ENCODE measurements at regions not wholly inside any gene's neighbourhood (a gene's known extent, or its start where the extent isn't known, plus 50 kb on each side); places are given as distances from the start of the nearest gene placed in this dataset.

DNA sequence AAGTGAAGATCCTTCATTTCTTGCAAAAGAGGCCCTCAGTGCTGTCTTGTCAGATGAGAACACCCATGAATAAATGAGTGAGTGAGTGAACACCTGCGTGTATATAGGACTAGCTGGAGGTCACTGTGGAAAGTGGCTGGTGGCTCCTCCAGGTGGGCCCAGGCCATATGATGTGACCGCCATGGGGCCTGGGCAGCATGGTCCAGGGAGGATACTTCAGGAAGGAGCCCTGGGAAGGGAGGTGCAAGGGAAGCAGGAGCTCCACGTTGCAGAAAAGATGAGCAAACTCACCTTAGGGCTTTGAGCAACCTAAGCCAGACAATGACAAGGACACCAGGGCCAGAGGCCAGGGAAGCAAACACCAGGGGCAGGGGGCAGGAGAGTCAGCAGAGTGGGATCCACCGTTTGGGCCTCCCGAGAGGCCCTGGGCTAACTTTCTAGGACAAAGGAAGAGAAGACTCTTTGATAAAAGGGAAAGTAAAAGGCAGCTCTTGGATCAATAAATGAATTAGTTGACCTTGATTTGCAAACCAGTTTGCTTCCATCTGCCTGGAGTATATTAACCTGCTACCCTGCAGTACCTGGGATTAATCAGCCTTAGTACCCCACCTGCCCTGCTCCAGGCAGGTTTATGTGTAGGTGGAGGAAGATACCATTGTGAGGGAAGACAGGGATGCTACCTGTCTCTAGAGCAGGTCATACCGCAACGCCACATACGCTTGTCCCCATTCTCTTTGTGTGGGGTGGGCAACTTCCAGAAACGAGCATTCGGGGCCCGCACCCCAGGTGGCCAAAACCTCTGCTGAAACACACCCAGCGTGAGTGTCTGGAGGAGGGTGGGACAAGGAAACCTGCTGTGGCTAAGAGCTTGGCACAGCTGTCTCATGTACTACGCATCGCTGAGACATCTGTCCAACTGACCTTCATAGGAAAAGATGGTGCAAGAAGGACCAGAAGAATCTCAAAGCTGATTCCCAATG lies 51.4 kb upstream of the OLFM1 start:
- H3K27ac ChIP-seq (ENCODE audit: low read depth): no peak overlapping the region
- no peaks in the 10 kb centered on the region for H3K36me3 ChIP-seq (ENCODE audit: insufficient read depth)
- no peak for DNase-seq (ENCODE audit: extremely low spot score)
- no peaks in the 10 kb centered on the region for H3K4me1 ChIP-seq (ENCODE audit: insufficient read depth)
- 87% methylated on average over 14 of the region's 14 CpGs for WGBS
- H3K4me3 ChIP-seq (ENCODE audit: low read depth, low read length): no peak overlapping the region

DNA sequence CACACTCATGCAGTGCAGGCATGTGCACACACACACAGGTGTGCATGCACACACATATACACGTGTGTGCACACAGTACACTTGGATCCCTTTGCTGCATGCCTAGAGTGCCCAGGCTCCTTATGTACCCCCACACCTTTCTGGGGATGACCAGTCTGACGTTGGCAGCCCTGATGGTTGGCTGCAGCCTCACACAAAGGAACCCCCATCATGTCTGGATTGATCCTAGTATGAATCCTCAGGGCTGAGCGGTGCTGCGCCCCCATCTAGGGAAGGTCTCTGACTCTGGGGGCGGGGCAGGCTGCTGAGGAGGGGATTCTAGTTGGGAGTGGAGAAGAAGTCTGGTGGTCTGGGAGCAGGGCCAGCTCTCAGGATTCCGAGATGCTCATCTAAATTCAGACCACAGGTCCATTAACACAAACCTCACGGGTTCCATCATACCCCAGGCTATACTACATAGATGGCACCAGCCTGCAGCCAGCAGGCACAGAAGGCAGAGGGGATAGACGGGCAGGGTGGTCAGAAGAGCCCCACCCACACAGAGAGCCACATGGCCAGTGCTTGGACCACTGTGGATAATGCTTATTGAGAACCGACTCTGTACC lies 50.5 kb upstream of the OLFM1 start:
- Histone ChIP-seq H3K4me3 (ENCODE audit: low read depth, low read length) (no peak overlapping the region), H3K36me3 (ENCODE audit: insufficient read depth) (no peaks in the 10 kb centered on the region), H3K4me1 (ENCODE audit: insufficient read depth) (no peaks in the 10 kb centered on the region), H3K27ac (ENCODE audit: low read depth) (no peak overlapping the region)
- no peak for DNase-seq (ENCODE audit: extremely low spot score)
- WGBS: 80% methylated on average over 9 of the region's 9 CpGs

DNA sequence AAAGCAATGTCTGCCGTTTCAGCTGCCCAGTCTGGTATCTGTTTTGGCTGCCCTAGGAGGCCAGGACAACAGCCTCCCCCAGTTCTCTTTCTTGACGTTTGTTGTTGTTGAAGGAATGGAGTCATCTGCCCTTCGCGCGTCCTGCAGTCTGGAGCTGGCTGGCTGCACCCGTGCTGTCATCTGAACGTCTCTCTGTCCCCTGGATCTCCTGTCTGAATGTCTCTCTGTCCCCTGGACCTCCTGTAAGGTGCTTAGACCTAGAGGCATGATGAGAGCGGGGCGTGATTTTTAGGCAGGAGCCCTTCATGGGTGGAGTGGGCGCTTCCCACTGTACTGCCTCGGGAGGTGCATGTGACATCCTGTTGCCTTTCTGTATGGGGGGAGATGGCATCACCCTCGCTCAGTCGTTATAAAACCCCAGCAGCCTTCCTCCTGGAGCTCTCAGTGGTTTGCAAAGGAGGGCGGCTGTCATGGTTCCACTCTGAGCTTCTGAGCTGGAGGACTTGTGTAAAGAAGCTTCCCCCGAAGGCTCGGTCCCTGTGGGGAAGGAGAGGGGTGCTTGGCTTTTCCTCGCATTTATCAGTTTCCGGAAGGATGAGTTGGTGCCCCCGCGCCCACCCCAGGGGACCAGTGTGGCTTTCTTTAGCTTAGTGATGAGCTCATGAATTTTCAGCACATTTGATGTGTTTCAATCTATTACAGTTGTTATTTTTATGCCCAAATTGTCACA lies 49.8 kb upstream of the OLFM1 start:
- WGBS: 74% methylated on average over 20 of the region's 20 CpGs
- no peak for DNase-seq (ENCODE audit: extremely low spot score)

More for the DNA sequence above, 49.8 kb upstream of the OLFM1 start:
- H3K4me1 ChIP-seq (ENCODE audit: insufficient read depth): no peaks in the 10 kb centered on the region
- H3K27ac ChIP-seq (ENCODE audit: low read depth): no peak overlapping the region
- H3K36me3 ChIP-seq (ENCODE audit: insufficient read depth): no peaks in the 10 kb centered on the region
- no peak overlapping the region for H3K4me3 ChIP-seq (ENCODE audit: low read depth, low read length)
